CD14-positive monocyte (primary cell): ENCODE measurements at regions not wholly inside any gene's neighbourhood (a gene's known extent, or its start where the extent isn't known, plus 50 kb on each side); places are given as distances from the start of the nearest gene placed in this dataset.

Experiments used
- DNase-seq, 3 donors: peaks; one replicate each; pipeline ENCODE4 v3.0.0-alpha.2; 2011 to 2022
- H2AFZ ChIP-seq: 2 replicates; pipeline ENCODE4 v1.6.0; 2012; ENCODE audit warnings: mild to moderate bottlenecking, low read depth, low read length, inconsistent platforms; ENCODE audit not compliant: insufficient read depth, poor library complexity, severe bottlenecking
- H3K27ac ChIP-seq, 2 donors: 1 replicate in 1 of 2; 2 replicates in 1 of 2; pipeline ENCODE4 v1.5.1; 2012 to 2013; ENCODE audit warnings: low read length in 2 of 2, control low read depth in 1 of 2, inconsistent platforms in 1 of 2, low read depth in 1 of 2, mild to moderate bottlenecking in 1 of 2
- H3K27me3 ChIP-seq, 2 donors: one replicate each; pipeline versions ENCODE4 v1.6.0 to v1.6.1; 2011 to 2013; ENCODE audit warnings: low read length in 2 of 2; ENCODE audit not compliant: control insufficient read depth in 2 of 2, insufficient read depth in 2 of 2
- H3K36me3 ChIP-seq, 2 donors: replicated peaks in 1 of 2; 1 replicate in 1 of 2; 2 replicates in 1 of 2; pipeline versions ENCODE4 v1.5.1 to v1.6.1; 2012 to 2013; ENCODE audit warnings: low read length in 2 of 2, control low read depth in 1 of 2, inconsistent platforms in 1 of 2, mild to moderate bottlenecking in 1 of 2; ENCODE audit not compliant: insufficient read depth in 2 of 2, control insufficient read depth in 1 of 2
- H3K4me1 ChIP-seq, 2 donors: 1 replicate in 1 of 2; 2 replicates in 1 of 2; pipeline versions ENCODE4 v1.5.1 to v1.6.1; 2012 to 2013; ENCODE audit warnings: low read length in 2 of 2, control low read depth in 1 of 2, inconsistent platforms in 1 of 2, mild to moderate bottlenecking in 1 of 2, moderate library complexity in 1 of 2; ENCODE audit not compliant: insufficient read depth in 2 of 2, control insufficient read depth in 1 of 2
- H3K4me2 ChIP-seq: replicated peaks from 2 replicates; pipeline ENCODE3; 2012; ENCODE audit warnings: low read length, moderate library complexity, mild to moderate bottlenecking; ENCODE audit not compliant: poor library complexity, severe bottlenecking; ENCODE audit errors: extremely low read depth
- H3K4me3 ChIP-seq, 3 experiments: fragments of 200-600 bp in 1 of 3; sonication (generic) in 1 of 3; replicated peaks in 1 of 3; 1 replicate in 2 of 3; 2 replicates in 1 of 3; pipeline ENCODE4 v1.5.1; 2011 to 2013; ENCODE audit warnings: low read length in 3 of 3, mild to moderate bottlenecking in 3 of 3, control low read depth in 2 of 3, low read depth in 2 of 3, inconsistent platforms in 1 of 3, moderate library complexity in 1 of 3
- H3K79me2 ChIP-seq: 2 replicates; pipeline ENCODE4 v1.6.0; 2012; ENCODE audit warnings: mild to moderate bottlenecking, control low read depth, inconsistent platforms, low read length, moderate library complexity; ENCODE audit not compliant: insufficient read depth
- H3K9ac ChIP-seq: 2 replicates; pipeline ENCODE4 v1.6.0; 2017; ENCODE audit warnings: low read length, mild to moderate bottlenecking; ENCODE audit not compliant: insufficient read depth, poor library complexity, severe bottlenecking
- H3K9me3 ChIP-seq, 2 donors: replicated peaks in 1 of 2; 1 replicate in 1 of 2; 2 replicates in 1 of 2; pipeline versions ENCODE4 v1.5.1 to v1.6.1; 2012 to 2013; ENCODE audit warnings: low read length in 2 of 2, control low read depth in 1 of 2; ENCODE audit not compliant: control insufficient read depth in 1 of 2, insufficient read depth in 1 of 2
- H4K20me1 ChIP-seq: 2 replicates; pipeline ENCODE4 v1.6.0; 2012; ENCODE audit warnings: mild to moderate bottlenecking, low read length, control low read depth, moderate library complexity; ENCODE audit not compliant: insufficient read depth
- H3K27ac Mint-ChIP-seq, 7 donors: one replicate each; pipeline ENCODE4 v1.8.0; 2020; ENCODE audit warnings: mild to moderate bottlenecking in 7 of 7, mixed read lengths in 7 of 7, moderate library complexity in 6 of 7, inconsistent platforms in 2 of 7
- H3K27me3 Mint-ChIP-seq, 3 donors: one replicate each; pipeline ENCODE4 v1.8.0; 2021 to 2022; ENCODE audit warnings: low read depth in 3 of 3, mild to moderate bottlenecking in 3 of 3, mixed read lengths in 3 of 3, moderate library complexity in 3 of 3, inconsistent platforms in 1 of 3
- H3K36me3 Mint-ChIP-seq, 2 donors: one replicate each; pipeline ENCODE4 v1.8.0; 2020; ENCODE audit warnings: mixed read lengths in 2 of 2, inconsistent platforms in 1 of 2, mild to moderate bottlenecking in 1 of 2
- H3K4me1 Mint-ChIP-seq: one replicate; pipeline ENCODE4 v1.8.0; 2020; ENCODE audit warnings: mild to moderate bottlenecking, mixed read lengths
- H3K4me3 Mint-ChIP-seq, 2 donors: one replicate each; pipeline ENCODE4 v1.8.0; 2020; ENCODE audit warnings: mild to moderate bottlenecking in 2 of 2, mixed read lengths in 2 of 2, moderate library complexity in 1 of 2
- H3K9me3 Mint-ChIP-seq, 7 donors: one replicate each; pipeline ENCODE4 v1.8.0; 2020 to 2022; ENCODE audit warnings: mixed read lengths in 7 of 7, mild to moderate bottlenecking in 6 of 7, moderate library complexity in 6 of 7, inconsistent platforms in 2 of 7
- WGBS: methylation state at CpG from one replicate; pipeline ENCODE4 v1.1.5; 2013; ENCODE audit warnings: missing lambda C conversion rate; ENCODE audit not compliant: insufficient coverage; 5-methylcytosine and 5-hydroxymethylcytosine counted together
- intact Hi-C, 2 donors: fragments of 100-400 bp; cut with micrococcal nuclease; formaldehyde crosslinking; loops; one replicate each; pipeline versions ENCODE4 v1.15.0 to v1.15.1; 2023
- TF ChIP-seq, protein P1 (sequence below): fragments of 200-600 bp; IDR thresholded peaks from one replicate; pipeline ENCODE4 v1.8.0; 2022; ENCODE audit warnings: antibody characterized with exemption, mild to moderate bottlenecking

DNA sequence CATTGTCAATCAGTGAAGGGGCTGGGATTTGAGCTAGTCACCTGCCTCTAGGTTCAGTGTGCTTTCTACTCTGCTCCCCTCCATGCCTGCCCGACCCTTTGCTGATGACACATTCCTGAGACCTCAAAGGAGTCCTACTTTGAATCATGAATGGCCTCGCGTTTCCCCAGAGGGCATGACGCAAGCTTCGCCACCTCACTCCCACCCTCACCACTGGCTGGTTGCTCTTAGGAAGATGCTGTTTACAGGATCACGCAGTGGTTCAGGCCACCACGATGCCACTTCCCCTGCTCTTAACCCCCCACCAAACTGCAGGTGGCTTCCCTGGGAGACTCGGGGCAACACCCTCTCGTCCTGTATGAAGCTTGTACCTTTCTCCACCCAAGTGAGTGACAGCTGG lies 62.9 kb upstream of the B3GAT1 start:
- 75% methylated on average over 6 of the region's 9 CpGs for WGBS
- Histone ChIP-seq H3K9ac (no peak overlapping the region), H3K27ac (no peak overlapping the region), H3K27me3 (peaks cover 0 to 3% of the 10 kb centered on the region in 2 donors), H3K4me2 (no peak overlapping the region), H3K4me3 (no peak overlapping the region), H4K20me1 (no peaks in the 10 kb centered on the region), H3K79me2 (no peaks in the 10 kb centered on the region), H2AFZ (no peak overlapping the region), H3K4me1 (no peaks in the 10 kb centered on the region), H3K36me3 (no peaks in the 10 kb centered on the region), H3K9me3 (no peaks in the 10 kb centered on the region)
- Mint-ChIP-seq H3K9me3 (peaks cover 0 to 7% (median 0%) of the 10 kb centered on the region in 7 donors), H3K27ac (no peak overlapping the region), H3K4me3 (no peak overlapping the region), H3K36me3 (no peaks in the 10 kb centered on the region), H3K27me3 (peaks cover 5 to 13% (median 7%) of the 10 kb centered on the region in 3 donors), H3K4me1 (no peaks in the 10 kb centered on the region)
- TF ChIP-seq, protein P1, sequence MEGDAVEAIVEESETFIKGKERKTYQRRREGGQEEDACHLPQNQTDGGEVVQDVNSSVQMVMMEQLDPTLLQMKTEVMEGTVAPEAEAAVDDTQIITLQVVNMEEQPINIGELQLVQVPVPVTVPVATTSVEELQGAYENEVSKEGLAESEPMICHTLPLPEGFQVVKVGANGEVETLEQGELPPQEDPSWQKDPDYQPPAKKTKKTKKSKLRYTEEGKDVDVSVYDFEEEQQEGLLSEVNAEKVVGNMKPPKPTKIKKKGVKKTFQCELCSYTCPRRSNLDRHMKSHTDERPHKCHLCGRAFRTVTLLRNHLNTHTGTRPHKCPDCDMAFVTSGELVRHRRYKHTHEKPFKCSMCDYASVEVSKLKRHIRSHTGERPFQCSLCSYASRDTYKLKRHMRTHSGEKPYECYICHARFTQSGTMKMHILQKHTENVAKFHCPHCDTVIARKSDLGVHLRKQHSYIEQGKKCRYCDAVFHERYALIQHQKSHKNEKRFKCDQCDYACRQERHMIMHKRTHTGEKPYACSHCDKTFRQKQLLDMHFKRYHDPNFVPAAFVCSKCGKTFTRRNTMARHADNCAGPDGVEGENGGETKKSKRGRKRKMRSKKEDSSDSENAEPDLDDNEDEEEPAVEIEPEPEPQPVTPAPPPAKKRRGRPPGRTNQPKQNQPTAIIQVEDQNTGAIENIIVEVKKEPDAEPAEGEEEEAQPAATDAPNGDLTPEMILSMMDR = no peak
- DNase-seq = no peak
- intact Hi-C loops = no loop called here

DNA sequence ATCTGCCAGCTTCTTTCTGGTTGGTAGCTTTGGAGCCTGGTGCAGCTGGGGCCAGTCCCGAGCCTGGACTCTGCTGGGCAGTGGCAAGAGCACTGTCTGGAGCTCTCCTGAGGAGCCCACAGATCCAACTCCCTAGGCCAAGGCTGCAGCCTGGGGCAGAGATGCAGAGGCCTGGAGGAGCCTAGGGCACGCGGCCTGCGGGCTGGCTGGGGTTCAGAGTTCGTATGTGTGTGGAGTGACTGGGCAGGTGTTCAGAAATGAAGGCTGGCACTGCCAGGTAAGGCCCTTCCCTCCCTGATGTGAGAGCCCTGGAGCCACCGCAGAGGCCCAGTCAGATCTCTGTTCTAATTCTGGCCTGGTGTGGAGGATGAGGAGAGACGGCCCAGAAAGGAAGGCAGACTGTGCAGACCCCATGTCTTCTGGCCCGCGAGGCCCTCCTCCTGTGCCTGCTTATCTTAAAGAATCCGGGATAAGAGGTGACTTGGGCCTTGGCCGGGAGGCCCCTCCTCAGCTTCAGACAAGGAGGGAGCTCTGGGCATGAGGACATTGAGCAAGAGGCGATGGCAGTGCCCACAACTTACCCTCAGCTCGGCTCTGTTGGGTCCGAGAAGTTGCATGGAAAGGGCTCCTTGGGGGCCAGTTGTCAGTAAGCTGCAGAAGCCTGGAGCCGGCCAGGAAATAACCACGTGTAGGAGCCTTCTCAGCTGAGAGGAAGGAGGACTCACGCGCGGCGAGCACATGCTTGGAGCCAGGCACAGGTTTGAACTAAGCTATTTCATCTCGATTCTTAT lies 62.2 kb upstream of the B3GAT1 start:
- H3K4me1 Mint-ChIP-seq = no peaks in the 10 kb centered on the region

More for the DNA sequence above, 62.2 kb upstream of the B3GAT1 start:
- peaks cover 0 to 7% (median 1%) of the 10 kb centered on the region in 7 donors for H3K9me3 Mint-ChIP-seq
- Histone ChIP-seq H3K36me3 (no peaks in the 10 kb centered on the region), H3K4me2 (no peak overlapping the region), H3K9me3 (no peaks in the 10 kb centered on the region), H3K9ac (no peak overlapping the region), H3K27ac (no peak overlapping the region), H3K79me2 (no peaks in the 10 kb centered on the region), H2AFZ (no peak overlapping the region), H4K20me1 (no peaks in the 10 kb centered on the region), H3K4me3 (no peak overlapping the region), H3K4me1 (no peaks in the 10 kb centered on the region), H3K27me3 (peaks cover 0 to 3% of the 10 kb centered on the region in 2 donors)
- no peak overlapping the region for H3K27ac Mint-ChIP-seq
- TF ChIP-seq, protein P1 = no peak
- 91% methylated on average over 15 of the region's 21 CpGs for WGBS
- H3K4me3 Mint-ChIP-seq = no peak overlapping the region
- peaks cover 5 to 13% (median 7%) of the 10 kb centered on the region in 3 donors for H3K27me3 Mint-ChIP-seq
- no peaks in the 10 kb centered on the region for H3K36me3 Mint-ChIP-seq
- no peak for DNase-seq
- intact Hi-C loops = no loop called here
